ENCODE measurements at regions not wholly inside any gene's neighbourhood (a gene's known extent, or its start where the extent isn't known, plus 50 kb on each side); places are given as distances from the start of the nearest gene placed in this dataset.

GRCh38 chr1:11373895-11374747 lies 101.1 kb downstream of the UBIAD1 start:
- TF ChIP-seq CTCF (conservative IDR thresholded peaks at IDR 0.05; ENCODE audit: low read depth, low read length) (no peak), EZH2 (IDR thresholded peaks at IDR 0.05; ENCODE audit: borderline replicate concordance, low read depth, low read length, poor library complexity, severe bottlenecking) (no peak)

Data from A673 (cell line).